H9 (cell line): ENCODE measurements at regions not wholly inside any gene's neighbourhood (a gene's known extent, or its start where the extent isn't known, plus 50 kb on each side); places are given as distances from the start of the nearest gene placed in this dataset.

Experiments used
- DNase-seq: peaks from one replicate; pipeline ENCODE4 v3.0.0-alpha.2; 2017
- H2AFZ ChIP-seq: one replicate; pipeline ENCODE4 v1.6.1; 2013; ENCODE audit warnings: mild to moderate bottlenecking, low read length, control low read depth, moderate library complexity
- H2AK5ac ChIP-seq: 2 replicates; pipeline ENCODE4 v1.6.1; 2013; ENCODE audit warnings: low read length, control low read depth, mixed read lengths; ENCODE audit not compliant: insufficient read length
- H2BK120ac ChIP-seq: one replicate; pipeline ENCODE4 v1.6.1; 2013; ENCODE audit warnings: low read depth, mild to moderate bottlenecking, low read length, control low read depth, inconsistent platforms; ENCODE audit not compliant: poor library complexity, severe bottlenecking
- H2BK12ac ChIP-seq: 2 replicates; pipeline ENCODE4 v1.6.1; 2013; ENCODE audit warnings: low read length, control low read depth, mixed read lengths, low read depth; ENCODE audit not compliant: insufficient read length
- H2BK15ac ChIP-seq: 2 replicates; pipeline ENCODE4 v1.6.1; 2013; ENCODE audit warnings: low read depth, low read length, control low read depth
- H2BK20ac ChIP-seq: one replicate; pipeline ENCODE4 v1.6.1; 2013; ENCODE audit warnings: low read depth, mild to moderate bottlenecking, low read length, control low read depth, inconsistent platforms; ENCODE audit not compliant: poor library complexity, severe bottlenecking
- H2BK5ac ChIP-seq: 2 replicates; pipeline ENCODE4 v1.6.1; 2013; ENCODE audit warnings: low read length, control low read depth, mixed read lengths; ENCODE audit not compliant: insufficient read length
- H3K14ac ChIP-seq: 2 replicates; pipeline ENCODE4 v1.6.1; 2013; ENCODE audit warnings: low read length, control low read depth; ENCODE audit not compliant: insufficient read depth
- H3K18ac ChIP-seq: 2 replicates; pipeline ENCODE4 v1.6.1; 2013; ENCODE audit warnings: low read depth, mild to moderate bottlenecking, mixed read lengths, low read length, control low read depth; ENCODE audit not compliant: insufficient read length
- H3K23ac ChIP-seq: 2 replicates; pipeline ENCODE4 v1.6.1; 2013; ENCODE audit warnings: low read length, control low read depth, mixed read lengths, low read depth; ENCODE audit not compliant: insufficient read length
- H3K23me2 ChIP-seq: 2 replicates; pipeline ENCODE4 v1.6.1; 2013; ENCODE audit warnings: low read depth, mild to moderate bottlenecking, mixed read lengths, low read length, control low read depth; ENCODE audit not compliant: insufficient read length, poor library complexity, severe bottlenecking
- H3K27ac ChIP-seq: 2 replicates; pipeline ENCODE4 v1.5.1; 2013; ENCODE audit warnings: low read length, control low read depth, mixed read lengths, low read depth; ENCODE audit not compliant: insufficient read length
- H3K27me3 ChIP-seq: 2 replicates; pipeline ENCODE4 v1.6.1; 2013; ENCODE audit warnings: low read length, control low read depth, inconsistent platforms; ENCODE audit not compliant: insufficient read depth
- H3K4ac ChIP-seq: 2 replicates; pipeline ENCODE4 v1.6.1; 2013; ENCODE audit warnings: low read depth, mild to moderate bottlenecking, control low read depth, inconsistent platforms, low read length, moderate library complexity
- H3K4me1 ChIP-seq: 2 replicates; pipeline ENCODE4 v1.6.1; 2013; ENCODE audit warnings: low read length, control low read depth, inconsistent platforms; ENCODE audit not compliant: insufficient read depth
- H3K4me2 ChIP-seq: 2 replicates; pipeline ENCODE4 v1.6.1; 2013; ENCODE audit warnings: low read length, control low read depth, mixed read lengths; ENCODE audit not compliant: insufficient read length, insufficient read depth
- H3K56ac ChIP-seq: 2 replicates; pipeline ENCODE4 v1.6.1; 2013; ENCODE audit warnings: low read depth, mild to moderate bottlenecking, mixed read lengths, low read length, control low read depth; ENCODE audit not compliant: insufficient read length
- H3K79me1 ChIP-seq: 2 replicates; pipeline ENCODE4 v1.6.1; 2013; ENCODE audit warnings: low read depth, mild to moderate bottlenecking, moderate library complexity, low read length, control low read depth, inconsistent platforms; ENCODE audit not compliant: insufficient read depth, poor library complexity, severe bottlenecking
- H3K79me2 ChIP-seq: 2 replicates; pipeline ENCODE4 v1.6.1; 2013; ENCODE audit warnings: low read length, control low read depth, inconsistent platforms; ENCODE audit not compliant: insufficient read depth
- H3K9ac ChIP-seq: 2 replicates; pipeline ENCODE4 v1.6.1; 2013; ENCODE audit warnings: low read length, control low read depth, mixed read lengths; ENCODE audit not compliant: insufficient read length; ENCODE audit errors: extremely low read depth
- H3K9me3 ChIP-seq: one replicate; pipeline ENCODE4 v1.6.1; 2013; ENCODE audit warnings: low read depth, low read length, inconsistent platforms; ENCODE audit not compliant: control insufficient read depth
- H3T11ph ChIP-seq: one replicate; pipeline ENCODE4 v1.6.1; 2013; ENCODE audit warnings: mild to moderate bottlenecking, low read length, control low read depth, inconsistent platforms
- H4K20me1 ChIP-seq: one replicate; pipeline ENCODE4 v1.6.1; 2013; ENCODE audit not compliant: control insufficient read depth, insufficient read length, insufficient read depth
- H4K5ac ChIP-seq: 2 replicates; pipeline ENCODE4 v1.6.1; 2013; ENCODE audit warnings: low read depth, mild to moderate bottlenecking, mixed read lengths, low read length, control low read depth; ENCODE audit not compliant: insufficient read length
- H4K8ac ChIP-seq: replicated peaks from 2 replicates; pipeline ENCODE4 v1.6.1; 2013; ENCODE audit warnings: low read length, control low read depth, mixed read lengths, low read depth; ENCODE audit not compliant: insufficient read length
- H4K91ac ChIP-seq: 2 replicates; pipeline ENCODE4 v1.6.1; 2013; ENCODE audit warnings: low read depth, mild to moderate bottlenecking, moderate library complexity, mixed read lengths, low read length, control low read depth; ENCODE audit not compliant: insufficient read length
- H3K27ac Mint-ChIP-seq, 3 experiments: 2 replicates in 2 of 3; 3 replicates in 1 of 3; pipeline ENCODE4 v1.8.0; 2020 to 2021; ENCODE audit warnings: mixed read lengths in 3 of 3, mild to moderate bottlenecking in 1 of 3, moderate library complexity in 1 of 3
- H3K27me3 Mint-ChIP-seq: 2 replicates; pipeline ENCODE4 v1.8.0; 2021; ENCODE audit warnings: low read depth, mild to moderate bottlenecking, moderate library complexity, mixed read lengths
- H3K36me3 Mint-ChIP-seq, 3 experiments: 2 replicates in 2 of 3; 3 replicates in 1 of 3; pipeline ENCODE4 v1.8.0; 2020 to 2021; ENCODE audit warnings: low read depth in 3 of 3, mixed read lengths in 3 of 3; ENCODE audit not compliant: insufficient read depth in 1 of 3
- H3K4me1 Mint-ChIP-seq, 2 experiments: 2 replicates each; pipeline ENCODE4 v1.8.0; 2020; ENCODE audit warnings: mixed read lengths in 2 of 2
- H3K4me3 Mint-ChIP-seq, 2 experiments: 2 replicates in 1 of 2; 3 replicates in 1 of 2; pipeline ENCODE4 v1.8.0; 2020 to 2021; ENCODE audit warnings: mild to moderate bottlenecking in 2 of 2, mixed read lengths in 2 of 2, moderate library complexity in 1 of 2
- H3K9me3 Mint-ChIP-seq, 2 experiments: 2 replicates in 1 of 2; 3 replicates in 1 of 2; pipeline ENCODE4 v1.8.0; 2020; ENCODE audit warnings: mild to moderate bottlenecking in 2 of 2, mixed read lengths in 2 of 2, moderate library complexity in 1 of 2
- WGBS: extraction: QIAGEN DNeasy Blood & Tissue Kit; methylation state at CpG from one replicate; pipeline ENCODE4 v1.1.7; 2013; ENCODE audit warnings: missing lambda C conversion rate, low lambda C conversion rate, mixed read lengths; ENCODE audit not compliant: insufficient read length; ENCODE audit errors: extremely low coverage; 5-methylcytosine and 5-hydroxymethylcytosine counted together
- TF ChIP-seq, protein P1 (sequence below): fragments of 200-600 bp; sonication (generic); conservative IDR thresholded peaks from 3 replicates; pipeline ENCODE4 v1.8.0; 2021; ENCODE audit warnings: antibody characterized with exemption, mild to moderate bottlenecking

DNA sequence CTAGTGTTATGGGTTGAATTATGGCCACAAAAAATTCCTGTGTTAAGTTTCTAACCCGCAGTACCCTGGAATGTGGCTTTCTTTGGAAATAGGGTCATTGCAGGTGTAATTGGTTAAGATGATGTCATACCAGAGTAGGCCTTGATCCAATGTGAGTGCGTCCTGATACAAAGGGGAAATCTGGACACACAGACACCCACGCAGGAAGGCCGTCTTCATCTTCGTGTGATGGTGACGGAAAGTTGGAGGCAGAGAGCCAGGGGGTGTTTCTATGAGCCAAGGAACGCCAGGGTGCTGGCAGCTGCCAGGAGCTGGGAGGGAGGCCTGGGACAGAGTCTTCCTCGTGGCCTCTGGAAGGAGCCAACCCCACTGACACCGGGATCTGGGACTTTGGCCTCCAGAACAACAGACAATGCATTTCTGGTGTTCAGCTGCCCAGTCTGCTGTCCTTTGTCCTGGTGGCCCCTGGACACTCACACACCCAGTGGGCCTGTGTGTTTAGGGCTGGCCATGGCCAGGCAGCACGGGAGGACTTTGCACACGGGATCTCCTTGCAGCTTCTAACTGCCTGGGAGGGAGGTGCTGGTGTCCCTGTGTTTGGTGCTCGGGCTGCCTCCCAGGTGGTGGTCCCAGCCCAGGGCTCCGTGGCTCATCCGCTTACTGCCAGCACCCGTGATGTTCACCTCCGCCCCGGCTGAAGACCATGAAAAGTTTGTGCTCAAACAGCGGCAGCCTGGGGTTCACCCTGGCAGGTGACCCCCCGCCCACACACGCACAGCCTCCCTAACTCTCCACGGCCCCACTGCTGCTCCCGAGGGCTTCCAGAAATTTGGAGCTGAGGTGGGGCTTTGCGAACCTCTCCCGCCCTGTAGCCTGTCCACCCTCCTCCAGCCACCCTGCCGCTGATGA, 53.4 kb upstream of the GATA5 start:
- Histone ChIP-seq H2BK20ac (no peak overlapping the region), H3K27me3 (no peaks in the 10 kb centered on the region), H4K91ac (no peak overlapping the region), H2BK15ac (no peak overlapping the region), H3K4ac (no peak overlapping the region), H3K18ac (no peak overlapping the region), H2BK12ac (no peak overlapping the region), H3K27ac (no peak overlapping the region), H2AFZ (no peak overlapping the region), H2BK5ac (no peak overlapping the region), H2BK120ac (no peak overlapping the region), H3K79me2 (no peaks in the 10 kb centered on the region), H3K9ac (no peak overlapping the region), H3T11ph (no peak overlapping the region), H3K14ac (no peak overlapping the region), H3K4me1 (no peaks in the 10 kb centered on the region), H2AK5ac (no peak overlapping the region), H3K23me2 (no peaks in the 10 kb centered on the region), H3K23ac (no peak overlapping the region), H3K56ac (no peak overlapping the region), H3K9me3 (no peaks in the 10 kb centered on the region), H4K8ac (no peak overlapping the region), H3K4me2 (no peak overlapping the region), H3K79me1 (no peaks in the 10 kb centered on the region), H4K20me1 (no peaks in the 10 kb centered on the region), H4K5ac (no peak overlapping the region)
- Mint-ChIP-seq H3K27me3 (peaks cover 2% of the 10 kb centered on the region; the same call in 1 of the 2 replicates), H3K36me3 (no peaks in the 10 kb centered on the region), H3K9me3 (no peaks in the 10 kb centered on the region; a peak in 1 of 5 replicates), H3K4me3 (no peak overlapping the region), H3K4me1 (peaks cover 3 to 26% of the 10 kb centered on the region in 2 experiments), H3K27ac (peak overlapping the region in 2 of 3 experiments; percentile 30 to 55; a peak in 2 of 7 replicates)
- no CpG with 5 or more reads among the region's 25 CpGs for WGBS
- DNase-seq = no peak
- TF ChIP-seq, protein P1, sequence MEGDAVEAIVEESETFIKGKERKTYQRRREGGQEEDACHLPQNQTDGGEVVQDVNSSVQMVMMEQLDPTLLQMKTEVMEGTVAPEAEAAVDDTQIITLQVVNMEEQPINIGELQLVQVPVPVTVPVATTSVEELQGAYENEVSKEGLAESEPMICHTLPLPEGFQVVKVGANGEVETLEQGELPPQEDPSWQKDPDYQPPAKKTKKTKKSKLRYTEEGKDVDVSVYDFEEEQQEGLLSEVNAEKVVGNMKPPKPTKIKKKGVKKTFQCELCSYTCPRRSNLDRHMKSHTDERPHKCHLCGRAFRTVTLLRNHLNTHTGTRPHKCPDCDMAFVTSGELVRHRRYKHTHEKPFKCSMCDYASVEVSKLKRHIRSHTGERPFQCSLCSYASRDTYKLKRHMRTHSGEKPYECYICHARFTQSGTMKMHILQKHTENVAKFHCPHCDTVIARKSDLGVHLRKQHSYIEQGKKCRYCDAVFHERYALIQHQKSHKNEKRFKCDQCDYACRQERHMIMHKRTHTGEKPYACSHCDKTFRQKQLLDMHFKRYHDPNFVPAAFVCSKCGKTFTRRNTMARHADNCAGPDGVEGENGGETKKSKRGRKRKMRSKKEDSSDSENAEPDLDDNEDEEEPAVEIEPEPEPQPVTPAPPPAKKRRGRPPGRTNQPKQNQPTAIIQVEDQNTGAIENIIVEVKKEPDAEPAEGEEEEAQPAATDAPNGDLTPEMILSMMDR = no peak
